HL-60 (cell line): ENCODE measurements at regions not wholly inside any gene's neighbourhood (a gene's known extent, or its start where the extent isn't known, plus 50 kb on each side); places are given as distances from the start of the nearest gene placed in this dataset.

ENCODE experiments used
- DNase-seq, 2 experiments: peaks; one replicate each; pipeline ENCODE4 v3.0.0-alpha.2; 2010 to 2020; ENCODE audit warnings: low read depth in 1 of 2, low spot score in 1 of 2
- H3K27ac ChIP-seq: fragments of 250-450 bp; sonication (Bioruptor Pico); replicated peaks from 2 replicates; pipeline ENCODE4 v1.5.1; 2020; ENCODE audit warnings: mild to moderate bottlenecking, moderate library complexity
- H3K27me3 ChIP-seq: fragments of 250-450 bp; sonication (Bioruptor Pico); 2 replicates; pipeline ENCODE4 v1.5.1; 2021; ENCODE audit warnings: mild to moderate bottlenecking, moderate library complexity; ENCODE audit not compliant: insufficient read depth, poor library complexity, severe bottlenecking
- H3K4me3 ChIP-seq: replicated peaks from 2 replicates; pipeline ENCODE4 v1.5.1; 2011; ENCODE audit warnings: mild to moderate bottlenecking, control low read depth, low read length; ENCODE audit not compliant: insufficient read depth
- GABPA ChIP-seq: IDR thresholded peaks from 2 replicates; pipeline ENCODE4 v1.6.1; 2012; ENCODE audit warnings: low read depth
- POLR2AphosphoS5 ChIP-seq: IDR thresholded peaks from 2 replicates; pipeline ENCODE4 v1.6.1; 2012; ENCODE audit warnings: low read depth
- SPI1 ChIP-seq: IDR thresholded peaks from 2 replicates; pipeline ENCODE4 v1.6.1; 2012; ENCODE audit warnings: low read depth, mild to moderate bottlenecking, borderline replicate concordance
- TF ChIP-seq, protein P1 (sequence below): IDR thresholded peaks from 2 replicates; pipeline ENCODE4 v1.6.1; 2012; ENCODE audit warnings: low read depth; ENCODE audit not compliant: insufficient replicate concordance
- TF ChIP-seq, protein P2 (sequence below): IDR thresholded peaks from one replicate; pipeline ENCODE4 v1.5.1; 2011; ENCODE audit warnings: low read length, control low read depth, inconsistent platforms; ENCODE audit not compliant: insufficient read depth

DNA sequence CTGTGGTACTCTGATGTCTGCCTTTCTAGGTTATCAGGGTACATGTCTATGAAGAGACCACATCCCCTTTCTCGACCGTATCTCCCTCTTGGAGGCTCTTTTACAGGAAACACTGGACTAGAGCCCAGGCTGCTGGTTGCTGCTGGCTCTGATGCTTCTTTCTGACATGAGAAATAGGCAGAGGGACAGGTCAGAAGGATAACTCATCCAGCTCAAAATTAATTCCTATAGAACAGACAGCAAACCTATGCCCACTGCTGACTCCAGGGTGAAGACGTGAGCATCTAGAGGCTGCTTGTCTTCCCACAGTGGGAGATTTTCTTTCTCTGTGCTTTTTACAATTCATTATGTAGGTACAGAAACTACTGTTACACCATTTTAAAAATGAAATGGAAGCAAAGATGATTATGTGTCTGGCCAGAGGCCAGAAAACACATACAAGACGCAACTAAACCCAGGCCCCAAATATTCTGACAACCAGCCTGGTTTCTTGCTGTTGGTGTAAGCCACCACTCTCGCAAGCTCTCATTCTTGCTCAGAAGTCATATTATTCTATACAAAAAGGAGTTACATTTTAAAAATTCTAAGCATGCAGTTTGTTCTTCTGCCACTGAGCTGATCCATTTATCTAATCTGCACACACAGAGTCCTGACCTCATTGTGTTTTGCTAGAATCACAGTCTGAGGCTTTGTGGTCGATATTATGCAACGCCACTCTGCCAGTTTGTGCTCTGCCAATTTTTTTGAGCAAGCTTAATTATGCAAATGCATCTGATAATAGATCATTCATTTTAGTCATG is 424.3 kb downstream of the KIF20B start:
- peak in 1 of 2 experiments; percentile 36 for DNase-seq
- no peak overlapping the region for H3K4me3 ChIP-seq
- TF ChIP-seq, protein P1, sequence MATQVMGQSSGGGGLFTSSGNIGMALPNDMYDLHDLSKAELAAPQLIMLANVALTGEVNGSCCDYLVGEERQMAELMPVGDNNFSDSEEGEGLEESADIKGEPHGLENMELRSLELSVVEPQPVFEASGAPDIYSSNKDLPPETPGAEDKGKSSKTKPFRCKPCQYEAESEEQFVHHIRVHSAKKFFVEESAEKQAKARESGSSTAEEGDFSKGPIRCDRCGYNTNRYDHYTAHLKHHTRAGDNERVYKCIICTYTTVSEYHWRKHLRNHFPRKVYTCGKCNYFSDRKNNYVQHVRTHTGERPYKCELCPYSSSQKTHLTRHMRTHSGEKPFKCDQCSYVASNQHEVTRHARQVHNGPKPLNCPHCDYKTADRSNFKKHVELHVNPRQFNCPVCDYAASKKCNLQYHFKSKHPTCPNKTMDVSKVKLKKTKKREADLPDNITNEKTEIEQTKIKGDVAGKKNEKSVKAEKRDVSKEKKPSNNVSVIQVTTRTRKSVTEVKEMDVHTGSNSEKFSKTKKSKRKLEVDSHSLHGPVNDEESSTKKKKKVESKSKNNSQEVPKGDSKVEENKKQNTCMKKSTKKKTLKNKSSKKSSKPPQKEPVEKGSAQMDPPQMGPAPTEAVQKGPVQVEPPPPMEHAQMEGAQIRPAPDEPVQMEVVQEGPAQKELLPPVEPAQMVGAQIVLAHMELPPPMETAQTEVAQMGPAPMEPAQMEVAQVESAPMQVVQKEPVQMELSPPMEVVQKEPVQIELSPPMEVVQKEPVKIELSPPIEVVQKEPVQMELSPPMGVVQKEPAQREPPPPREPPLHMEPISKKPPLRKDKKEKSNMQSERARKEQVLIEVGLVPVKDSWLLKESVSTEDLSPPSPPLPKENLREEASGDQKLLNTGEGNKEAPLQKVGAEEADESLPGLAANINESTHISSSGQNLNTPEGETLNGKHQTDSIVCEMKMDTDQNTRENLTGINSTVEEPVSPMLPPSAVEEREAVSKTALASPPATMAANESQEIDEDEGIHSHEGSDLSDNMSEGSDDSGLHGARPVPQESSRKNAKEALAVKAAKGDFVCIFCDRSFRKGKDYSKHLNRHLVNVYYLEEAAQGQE = no peak
- no peak for TF ChIP-seq SPI1
- TF ChIP-seq, protein P2, sequence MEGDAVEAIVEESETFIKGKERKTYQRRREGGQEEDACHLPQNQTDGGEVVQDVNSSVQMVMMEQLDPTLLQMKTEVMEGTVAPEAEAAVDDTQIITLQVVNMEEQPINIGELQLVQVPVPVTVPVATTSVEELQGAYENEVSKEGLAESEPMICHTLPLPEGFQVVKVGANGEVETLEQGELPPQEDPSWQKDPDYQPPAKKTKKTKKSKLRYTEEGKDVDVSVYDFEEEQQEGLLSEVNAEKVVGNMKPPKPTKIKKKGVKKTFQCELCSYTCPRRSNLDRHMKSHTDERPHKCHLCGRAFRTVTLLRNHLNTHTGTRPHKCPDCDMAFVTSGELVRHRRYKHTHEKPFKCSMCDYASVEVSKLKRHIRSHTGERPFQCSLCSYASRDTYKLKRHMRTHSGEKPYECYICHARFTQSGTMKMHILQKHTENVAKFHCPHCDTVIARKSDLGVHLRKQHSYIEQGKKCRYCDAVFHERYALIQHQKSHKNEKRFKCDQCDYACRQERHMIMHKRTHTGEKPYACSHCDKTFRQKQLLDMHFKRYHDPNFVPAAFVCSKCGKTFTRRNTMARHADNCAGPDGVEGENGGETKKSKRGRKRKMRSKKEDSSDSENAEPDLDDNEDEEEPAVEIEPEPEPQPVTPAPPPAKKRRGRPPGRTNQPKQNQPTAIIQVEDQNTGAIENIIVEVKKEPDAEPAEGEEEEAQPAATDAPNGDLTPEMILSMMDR = no peak
- no peak for TF ChIP-seq POLR2AphosphoS5
- no peak for TF ChIP-seq GABPA
- no peaks in the 10 kb centered on the region for H3K27me3 ChIP-seq
- H3K27ac ChIP-seq = no peak overlapping the region

DNA sequence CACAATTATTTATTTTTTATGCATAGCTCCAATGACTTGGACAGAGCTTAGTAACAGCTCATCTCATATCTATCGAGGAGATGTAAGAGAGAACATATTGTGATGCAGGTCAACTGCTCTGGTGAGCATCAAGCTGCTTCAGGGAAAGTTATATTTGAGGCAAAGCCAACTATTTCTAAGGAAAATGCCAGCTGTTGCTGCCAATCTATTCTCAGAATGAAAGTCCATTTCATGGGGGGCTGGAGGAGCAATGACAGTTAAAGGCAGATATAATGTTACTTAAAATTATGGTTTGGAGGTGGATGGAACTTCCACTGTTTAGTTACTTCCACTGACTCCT is 424.8 kb downstream of the KIF20B start:
- no peaks in the 10 kb centered on the region for H3K27me3 ChIP-seq
- no peak for DNase-seq
- no peak overlapping the region for H3K4me3 ChIP-seq
- no peak overlapping the region for H3K27ac ChIP-seq
- TF ChIP-seq, protein P1 = no peak
- TF ChIP-seq, protein P2 = no peak
- no peak for TF ChIP-seq SPI1
- no peak for TF ChIP-seq POLR2AphosphoS5
- TF ChIP-seq GABPA = no peak

DNA sequence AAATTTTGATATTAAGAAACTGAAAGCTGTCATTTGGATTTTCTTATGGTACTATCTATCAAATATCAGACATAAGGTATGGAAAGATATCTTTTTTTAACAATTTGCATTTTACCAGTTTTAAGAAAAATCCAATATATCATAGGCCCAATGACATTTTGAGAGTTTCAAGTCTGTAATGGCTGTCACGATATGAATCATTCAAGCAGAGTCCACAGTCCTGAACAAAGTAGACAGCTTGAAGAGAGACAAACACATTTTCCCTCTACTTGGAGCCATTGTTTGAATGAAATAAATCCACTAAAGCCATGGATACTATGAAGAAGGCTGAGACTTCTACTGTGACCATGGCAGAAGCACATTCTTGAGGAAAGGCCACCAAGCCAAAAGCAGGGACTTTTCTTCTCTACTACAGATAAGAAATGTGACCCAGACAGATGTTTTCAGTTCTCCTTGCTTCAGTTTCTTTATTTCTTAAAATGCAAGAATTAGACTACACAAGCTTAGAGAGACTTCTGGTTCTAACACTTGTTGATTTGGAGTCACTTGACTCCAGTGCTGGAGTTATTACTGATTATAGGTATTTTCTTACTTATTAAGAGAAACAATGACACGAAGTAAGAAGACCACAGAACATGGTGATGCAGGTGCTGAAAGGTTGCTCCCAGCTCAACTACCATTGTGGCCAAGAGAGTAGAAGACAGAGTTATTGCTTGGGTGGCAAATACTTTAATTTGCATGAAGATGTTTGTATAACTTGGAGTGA is 429.1 kb downstream of the KIF20B start:
- no peak for TF ChIP-seq POLR2AphosphoS5
- TF ChIP-seq, protein P2 = no peak
- TF ChIP-seq, protein P1 = no peak
- TF ChIP-seq GABPA = no peak
- no peak for TF ChIP-seq SPI1
- DNase-seq = no peak
- Histone ChIP-seq H3K4me3 (no peak overlapping the region), H3K27ac (no peak overlapping the region), H3K27me3 (no peaks in the 10 kb centered on the region)
